ENCODE measurements at regions not wholly inside any gene's neighbourhood (a gene's known extent, or its start where the extent isn't known, plus 50 kb on each side); places are given as distances from the start of the nearest gene placed in this dataset.

GRCh38 chr2:144014103-144014502 lies 505.8 kb downstream of the ZEB2 start:
- TF ChIP-seq POLR2A (IDR thresholded peaks at IDR 0.05): no peak
- TF ChIP-seq CTCF (IDR thresholded peaks at IDR 0.05 in 8 of 11, conservative IDR thresholded peaks at IDR 0.05 in 3 of 11): no peak

Data from spleen (tissue), 7 donors.